ENCODE measurements at regions not wholly inside any gene's neighbourhood (a gene's known extent, or its start where the extent isn't known, plus 50 kb on each side); places are given as distances from the start of the nearest gene placed in this dataset.
"Not testable (repeated sequence)": the region's sequence is repeated elsewhere in the genome, so short reads cannot be mapped to it uniquely, and the experiment has no call there.

GRCh38 chr7:69095127-69095526, 503.1 kb upstream of the AUTS2 start:
- DNase-seq (ENCODE audit: low spot score), result no peak

GRCh38 chr7:69095649-69096048, 502.6 kb upstream of the AUTS2 start:
- DNase-seq (ENCODE audit: low spot score), result no peak

- no peak for DNase-seq (ENCODE audit: low spot score)
These were observed 494.3 kb upstream of the AUTS2 start for GRCh38 chr7:69104023-69104422.

DNA sequence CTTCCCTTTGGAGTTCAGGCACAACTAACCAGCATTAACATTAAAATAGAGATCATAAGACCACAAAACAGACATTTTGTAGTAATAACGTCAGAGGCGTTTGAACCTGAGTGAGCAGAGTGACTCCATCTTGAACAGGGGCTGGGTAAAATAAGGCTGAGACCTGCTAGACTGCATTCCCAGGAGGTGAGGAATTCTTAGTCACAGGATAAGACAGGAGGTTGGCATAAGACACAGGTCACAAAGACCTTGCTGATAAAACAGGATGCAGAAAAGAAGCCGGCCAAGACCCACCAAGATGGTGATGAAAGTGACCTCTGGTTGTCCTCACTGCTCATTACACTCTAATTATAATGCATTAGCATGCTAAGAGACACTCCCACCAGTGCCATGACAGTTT, 493.2 kb upstream of the AUTS2 start:
- no peak for DNase-seq (ENCODE audit: low spot score)

GRCh38 chr7:69105981-69106380, 492.3 kb upstream of the AUTS2 start:
- DNase-seq (ENCODE audit: low spot score), result no peak

GRCh38 chr7:69106449-69106848, 491.8 kb upstream of the AUTS2 start:
- DNase-seq (ENCODE audit: low spot score), result not testable (repeated sequence)

GRCh38 chr7:69106946-69107345, 491.3 kb upstream of the AUTS2 start:
- DNase-seq (ENCODE audit: low spot score), result not testable (repeated sequence)

GRCh38 chr7:69108097-69108496, 490.2 kb upstream of the AUTS2 start:
- DNase-seq (ENCODE audit: low spot score), result no peak

- no peak for DNase-seq (ENCODE audit: low spot score)
These were observed 489.0 kb upstream of the AUTS2 start for GRCh38 chr7:69109246-69109645.

DNA sequence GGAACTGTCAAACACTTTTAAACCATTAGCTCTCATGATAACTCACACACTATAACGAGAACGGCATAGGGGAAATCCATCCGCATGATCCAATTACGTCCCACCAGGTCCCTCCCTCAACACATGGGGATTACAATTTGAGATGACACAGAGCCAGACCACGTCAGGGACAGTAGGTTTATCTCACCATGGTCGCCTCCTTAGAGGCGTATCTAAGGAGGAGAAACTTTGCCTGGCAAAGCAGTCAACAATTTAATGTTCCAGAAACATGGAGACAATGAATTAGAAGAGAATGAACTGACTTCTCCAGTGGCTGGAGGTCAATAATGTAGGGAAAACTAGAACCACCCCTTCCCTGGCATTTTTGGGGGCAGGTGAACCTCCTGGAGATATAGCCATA, 488.4 kb upstream of the AUTS2 start:
- no peak for DNase-seq (ENCODE audit: low spot score)

DNA sequence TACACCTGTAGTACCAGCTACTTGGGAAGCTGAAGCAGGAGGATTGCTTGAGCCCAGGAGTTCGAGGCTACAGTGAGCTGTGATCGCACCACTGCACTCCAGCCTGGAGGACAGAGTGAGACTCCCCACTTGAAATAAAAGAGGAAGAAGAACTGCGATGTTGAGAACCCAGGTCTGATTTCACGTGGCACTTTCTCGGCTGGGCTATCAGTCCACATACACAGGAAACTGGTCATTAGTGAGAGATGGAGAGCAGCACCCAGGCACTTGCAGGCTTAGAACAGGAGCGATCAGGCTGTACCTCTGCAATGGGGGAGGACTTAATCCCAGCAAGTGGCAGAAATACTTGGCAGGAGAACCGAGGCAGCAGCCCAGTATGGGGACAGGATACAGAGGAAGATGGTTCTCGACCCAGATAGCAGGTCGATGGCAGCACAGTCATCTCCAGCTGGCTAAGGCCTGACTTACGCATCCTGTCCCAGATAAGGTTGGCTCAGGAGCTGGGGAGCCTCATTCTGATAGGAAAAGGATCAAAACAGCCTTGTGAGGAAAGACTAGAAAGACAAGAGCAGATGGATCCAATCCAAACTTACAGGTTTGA, 487.7 kb upstream of the AUTS2 start:
- DNase-seq (ENCODE audit: low spot score), result no peak

- DNase-seq (ENCODE audit: low spot score), result no peak
These were observed 483.9 kb upstream of the AUTS2 start for GRCh38 chr7:69114374-69114773.

- no peak for DNase-seq (ENCODE audit: low spot score)
These were observed 482.5 kb upstream of the AUTS2 start for GRCh38 chr7:69115788-69116187.

DNA sequence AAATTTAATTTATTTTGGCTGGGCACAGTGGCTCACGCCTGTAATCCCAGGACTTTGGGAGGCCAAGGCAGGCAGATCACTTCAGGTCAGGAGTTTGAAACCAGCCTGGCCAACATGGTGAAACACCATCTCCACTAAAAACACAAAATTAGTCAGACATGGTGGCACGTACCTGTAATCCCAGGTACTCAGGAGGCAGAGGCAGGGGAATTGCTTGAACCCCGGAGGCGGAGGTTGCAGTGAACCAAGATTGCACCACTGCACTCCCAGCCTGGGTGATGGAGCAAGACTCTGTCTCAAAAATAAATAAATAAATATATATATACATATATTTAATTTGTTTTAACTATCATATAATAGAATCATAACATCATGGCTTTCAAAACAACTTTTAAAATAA, 482.1 kb upstream of the AUTS2 start:
- DNase-seq (ENCODE audit: low spot score), result not testable (repeated sequence)

DNA sequence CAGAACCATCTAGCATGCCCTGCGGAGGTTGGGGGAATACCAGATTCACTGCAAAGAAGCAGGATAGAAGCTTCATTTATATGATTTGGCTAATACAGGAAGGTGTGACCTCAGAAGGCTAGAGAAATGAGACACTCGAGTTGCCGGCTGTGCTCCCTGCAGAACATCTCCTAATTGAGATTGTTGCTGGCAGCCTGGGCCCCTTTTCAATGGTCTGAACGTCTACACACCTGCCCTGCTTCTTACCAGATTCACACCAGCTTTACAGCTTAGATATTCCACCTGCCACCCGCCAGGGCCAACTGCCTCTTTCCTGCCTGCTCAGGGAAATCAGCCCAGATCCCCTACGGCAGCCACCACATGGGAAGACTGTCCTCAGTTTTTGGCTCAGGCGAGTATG, 475.3 kb upstream of the AUTS2 start:
- DNase-seq (ENCODE audit: low spot score), result no peak

DNA sequence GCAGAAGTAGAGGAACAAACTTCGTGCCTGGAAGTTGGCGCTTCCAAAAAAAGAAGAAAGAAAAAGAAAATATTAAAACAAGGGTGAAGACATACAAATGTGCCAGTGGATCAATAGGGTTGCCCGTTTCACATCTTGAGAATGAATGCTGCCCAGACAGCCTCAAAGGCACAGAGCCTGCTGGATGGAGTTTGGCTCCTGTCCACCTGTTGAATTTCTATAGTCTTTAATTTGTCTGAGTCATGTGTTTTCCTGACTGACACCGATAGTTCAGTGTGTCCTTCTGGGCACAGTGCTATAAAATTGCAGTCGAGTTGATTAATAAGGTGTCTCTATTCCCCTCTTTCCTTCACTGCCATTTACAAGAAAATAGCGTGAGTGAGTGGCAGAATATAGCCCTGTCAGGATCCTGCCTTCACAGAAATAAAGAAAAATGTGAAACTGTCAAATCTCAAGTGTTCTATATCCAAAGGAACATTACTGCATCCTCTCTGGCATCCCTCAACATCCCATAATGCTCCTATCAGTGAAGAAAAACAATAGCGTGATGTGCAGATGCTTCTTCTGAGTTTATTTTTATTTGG, 471.3 kb upstream of the AUTS2 start:
- DNase-seq (ENCODE audit: low spot score), result no peak

- DNase-seq (ENCODE audit: low spot score), result no peak
These were observed 468.8 kb upstream of the AUTS2 start for GRCh38 chr7:69129524-69129923.

DNA sequence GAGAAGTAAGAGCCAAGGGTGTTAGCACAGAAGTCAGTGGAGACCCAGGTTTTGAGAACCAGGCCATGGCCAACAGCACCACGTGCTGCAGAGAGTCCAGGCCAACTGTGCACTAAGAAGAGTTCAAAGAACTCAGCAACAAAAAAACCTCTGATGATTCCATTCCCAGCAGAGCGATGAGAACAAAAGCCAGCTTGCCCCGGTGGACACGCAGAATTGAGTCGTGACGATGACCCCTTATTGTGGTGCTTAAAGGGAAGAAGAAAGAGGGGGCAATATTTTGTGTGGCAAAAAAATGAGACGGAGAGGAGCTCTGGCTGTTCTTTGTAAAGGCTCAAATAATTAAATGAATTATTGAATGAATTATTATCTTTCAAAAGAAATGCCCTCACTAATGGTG, 468.3 kb upstream of the AUTS2 start:
- no peak for DNase-seq (ENCODE audit: low spot score)

GRCh38 chr7:69130396-69130795, 467.9 kb upstream of the AUTS2 start:
- no peak for DNase-seq (ENCODE audit: low spot score)

- no peak for DNase-seq (ENCODE audit: low spot score)
These were observed 464.0 kb upstream of the AUTS2 start for GRCh38 chr7:69134316-69134715.

DNA sequence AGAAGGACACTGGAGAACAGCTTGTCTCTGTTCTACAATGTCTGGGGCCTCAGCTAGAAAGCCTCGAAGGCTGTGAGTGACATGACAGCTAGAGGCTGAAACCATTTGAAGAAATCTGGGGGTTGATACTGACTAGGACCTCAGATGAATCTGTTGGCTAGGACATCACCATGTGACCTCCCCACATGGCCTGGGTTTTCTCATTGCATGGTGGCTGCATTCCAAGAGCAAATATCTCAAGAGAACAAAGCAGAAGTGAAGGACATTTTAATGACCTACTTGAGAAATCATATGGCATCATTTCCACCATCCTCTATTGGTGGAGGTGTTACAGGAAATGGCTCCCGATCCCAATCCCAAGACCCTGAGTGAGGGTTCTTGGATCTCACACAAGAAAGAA, 450.6 kb upstream of the AUTS2 start:
- no peak for DNase-seq (ENCODE audit: low spot score)

- no peak for DNase-seq (ENCODE audit: low spot score)
These were observed 448.2 kb upstream of the AUTS2 start for GRCh38 chr7:69149804-69150782.

- no peak for DNase-seq (ENCODE audit: low spot score)
These were observed 435.9 kb upstream of the AUTS2 start for GRCh38 chr7:69162326-69162725.

All from ecto neural progenitor cell (in vitro differentiated cells).